Ovary (tissue), 7 donors: ENCODE measurements at regions not wholly inside any gene's neighbourhood (a gene's known extent, or its start where the extent isn't known, plus 50 kb on each side); places are given as distances from the start of the nearest gene placed in this dataset.

ENCODE experiments used
- DNase-seq, 5 donors: peaks; one replicate each; pipeline ENCODE4 v3.0.0-alpha.2; 2019 to 2020
- H3K27ac ChIP-seq, 2 donors: fragments of 200-600 bp; one replicate each; pipeline versions ENCODE4 v1.5.1 to v1.8.0; 2019 to 2022
- H3K27me3 ChIP-seq: fragments of 200-600 bp; one replicate; pipeline ENCODE4 v1.8.0; 2022
- H3K36me3 ChIP-seq: fragments of 200-600 bp; sonication (generic); one replicate; pipeline ENCODE4 v1.5.1; 2019
- H3K4me1 ChIP-seq: one replicate; pipeline ENCODE4 v1.8.1; 2013; ENCODE audit warnings: mild to moderate bottlenecking, moderate library complexity; ENCODE audit not compliant: insufficient read depth
- H3K4me3 ChIP-seq: fragments of 200-600 bp; sonication (generic); one replicate; pipeline ENCODE4 v1.5.1; 2017
- H3K9me3 ChIP-seq, 2 donors: fragments of 200-600 bp in 1 of 2; sonication (generic) in 1 of 2; one replicate each; pipeline versions ENCODE4 v1.5.1 to v1.8.1; 2013 to 2019; ENCODE audit warnings: mild to moderate bottlenecking in 1 of 2, moderate library complexity in 1 of 2
- CTCF ChIP-seq, 3 donors: fragments of 450-650 bp in 2 of 3; fragments of 200-600 bp in 1 of 3; IDR thresholded peaks; one replicate each; pipeline versions ENCODE4 v1.5.1 to v1.8.0; 2016 to 2022; ENCODE audit warnings: antibody characterized with exemption in 3 of 3, mild to moderate bottlenecking in 1 of 3
- EP300 ChIP-seq: sonication (generic); formaldehyde crosslinking; IDR thresholded peaks from one replicate; pipeline ENCODE4 v1.6.1; 2017; ENCODE audit warnings: antibody characterized with exemption
- POLR2A ChIP-seq: fragments of 450-650 bp; IDR thresholded peaks from one replicate; pipeline ENCODE4 v1.6.1; 2017; ENCODE audit warnings: antibody characterized with exemption, mild to moderate bottlenecking, moderate library complexity
- WGBS, 3 donors: extraction: QIAGEN DNeasy Blood & Tissue Kit in 1 of 3; methylation state at CpG; one replicate each; pipeline versions ENCODE4 v1.1.5 to v1.1.7; 2013 to 2017; 5-methylcytosine and 5-hydroxymethylcytosine counted together
- intact Hi-C, 4 donors: fragments of 100-400 bp; cut with DNase I; formaldehyde crosslinking; loops; one replicate each; pipeline versions ENCODE4 v1.11.0 to v1.15.1; 2022 to 2023
- donor health status: DM: no; HTN: no; CAD: no; lungs with moderate emphysema.
- donor health status: DM: no; HTN: no; CAD: no.
- donor health status: Bipolar disorder and iron deficiency.
- donor health status: DM: no; HTN: no; CAD: no.
- donor health status: DM: yes; HTN: yes; CAD: no.

- DNase-seq, result no peak
- no peak for TF ChIP-seq EP300
- no peak for TF ChIP-seq CTCF (IDR thresholded peaks at IDR 0.05)
- TF ChIP-seq POLR2A, result no peak
- H3K4me1 ChIP-seq, result no peaks in the 10 kb centered on the region
- WGBS, 3 donors, result 13 to 18% (median 17%) methylated on average over 3 of the region's 3 CpGs
- no peaks in the 10 kb centered on the region for H3K27me3 ChIP-seq
- no peaks in the 10 kb centered on the region for H3K36me3 ChIP-seq
- H3K4me3 ChIP-seq, result no peak overlapping the region
- no peak overlapping the region for H3K27ac ChIP-seq
- H3K9me3 ChIP-seq, result no peaks in the 10 kb centered on the region
- intact Hi-C loops, result no loop called here
Measured at GRCh38 chr2:133682906-133683305, 114.6 kb upstream of the NCKAP5 start.

- no peaks in the 10 kb centered on the region for H3K27me3 ChIP-seq
- 58 to 84% (median 69%) methylated on average over 2 of the region's 2 CpGs for WGBS, 3 donors
- no peak for TF ChIP-seq POLR2A
- no peak for TF ChIP-seq CTCF (IDR thresholded peaks at IDR 0.05)
- TF ChIP-seq EP300, result no peak
- H3K4me3 ChIP-seq, result no peak overlapping the region
- no peaks in the 10 kb centered on the region for H3K4me1 ChIP-seq
- no peak overlapping the region for H3K27ac ChIP-seq
- H3K36me3 ChIP-seq, result no peaks in the 10 kb centered on the region
- no peaks in the 10 kb centered on the region for H3K9me3 ChIP-seq
- no peak for DNase-seq
- intact Hi-C loops, result no loop called here
Measured at GRCh38 chr2:133685636-133686215, 117.5 kb upstream of the NCKAP5 start.

DNA sequence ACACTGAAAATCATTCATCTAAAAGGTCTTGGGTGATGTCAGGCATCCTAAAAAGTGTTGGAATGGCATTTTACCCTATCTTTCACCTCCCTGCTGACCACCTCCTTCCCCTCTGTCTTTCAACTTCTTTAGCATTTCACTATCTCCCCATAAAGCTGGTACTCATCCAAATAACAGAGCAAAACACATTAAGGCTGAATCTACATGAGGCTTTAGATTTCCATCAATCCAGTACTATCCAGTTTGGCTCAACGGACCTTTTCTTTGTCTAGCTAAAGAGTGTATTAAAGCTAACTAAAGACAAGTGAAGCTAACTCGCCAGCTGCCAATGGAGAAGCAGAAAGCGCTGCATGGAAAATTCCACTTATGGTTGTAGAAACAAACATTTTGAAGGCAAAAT, 122.5 kb upstream of the NCKAP5 start:
- 59 to 71% (median 67%) methylated on average over 3 of the region's 3 CpGs for WGBS, 3 donors
- H3K27me3 ChIP-seq, result no peaks in the 10 kb centered on the region
- H3K9me3 ChIP-seq, result no peaks in the 10 kb centered on the region
- H3K36me3 ChIP-seq, result no peaks in the 10 kb centered on the region
- no peak overlapping the region for H3K4me3 ChIP-seq
- intact Hi-C loops, result no loop called here
- H3K4me1 ChIP-seq, result no peaks in the 10 kb centered on the region
- DNase-seq, result no peak
- H3K27ac ChIP-seq, result no peak overlapping the region
- TF ChIP-seq CTCF (IDR thresholded peaks at IDR 0.05), result no peak
- TF ChIP-seq EP300, result no peak
- TF ChIP-seq POLR2A, result no peak

DNA sequence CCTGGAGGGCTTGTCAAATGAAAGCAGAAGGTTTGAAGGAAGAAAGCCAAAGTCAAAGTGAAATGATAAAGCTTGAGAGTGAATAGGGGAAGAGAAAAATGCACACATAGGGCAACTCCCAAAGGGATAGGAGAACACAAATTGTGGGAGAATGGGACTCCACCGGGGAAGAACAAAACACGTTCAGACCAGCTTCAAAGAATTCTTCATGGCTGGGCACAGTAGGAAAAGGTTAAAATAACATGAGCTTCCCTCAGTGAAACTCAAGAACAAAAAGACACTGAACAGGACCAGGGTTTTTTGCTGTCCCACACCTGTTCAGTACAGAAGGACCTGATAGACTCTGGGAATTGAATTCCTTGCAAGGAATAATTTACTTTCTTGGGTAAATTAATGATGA, 123.1 kb upstream of the NCKAP5 start:
- Histone ChIP-seq H3K9me3 (no peaks in the 10 kb centered on the region), H3K36me3 (no peaks in the 10 kb centered on the region), H3K4me3 (no peak overlapping the region), H3K27me3 (no peaks in the 10 kb centered on the region), H3K4me1 (no peaks in the 10 kb centered on the region), H3K27ac (no peak overlapping the region)
- 8 to 33% (median 12%) methylated on average over 2 of the region's 2 CpGs for WGBS, 3 donors
- intact Hi-C loops, result no loop called here
- DNase-seq, result no peak
- TF ChIP-seq CTCF (IDR thresholded peaks at IDR 0.05) (no peak), EP300 (no peak), POLR2A (no peak)

DNA sequence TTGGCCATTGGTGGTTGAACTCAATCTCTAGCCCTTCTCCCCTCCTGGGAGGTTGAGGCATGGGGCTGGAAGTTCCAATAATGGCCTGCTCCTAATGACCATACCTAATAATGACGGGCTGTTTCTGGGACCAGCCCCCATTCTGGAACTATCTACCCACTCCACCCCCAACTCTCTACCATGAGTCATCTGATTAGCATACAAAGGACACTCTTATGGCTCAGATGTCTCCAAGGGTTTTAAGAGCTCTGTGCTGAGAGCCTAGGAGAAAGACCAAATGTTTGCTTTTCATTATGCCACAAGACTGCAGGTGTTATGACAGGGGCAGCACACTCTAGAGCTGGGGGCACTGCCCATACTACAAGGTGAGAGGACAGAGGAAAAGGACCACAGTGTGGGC, 137.0 kb upstream of the NCKAP5 start:
- no peak for DNase-seq
- Histone ChIP-seq H3K4me3 (no peak overlapping the region), H3K27me3 (no peaks in the 10 kb centered on the region)

More for the DNA sequence above, 137.0 kb upstream of the NCKAP5 start:
- intact Hi-C loops, result no loop called here
- no peak overlapping the region for H3K27ac ChIP-seq
- TF ChIP-seq CTCF (IDR thresholded peaks at IDR 0.05), result no peak
- TF ChIP-seq EP300, result no peak
- TF ChIP-seq POLR2A, result no peak
- H3K36me3 ChIP-seq, result no peaks in the 10 kb centered on the region
- no peaks in the 10 kb centered on the region for H3K4me1 ChIP-seq
- 83 to 91% (median 89%) methylated on average over 1 of the region's 1 CpG for WGBS, 3 donors
- no peaks in the 10 kb centered on the region for H3K9me3 ChIP-seq
